AG20443 (cell line): ENCODE measurements at regions not wholly inside any gene's neighbourhood (a gene's known extent, or its start where the extent isn't known, plus 50 kb on each side); places are given as distances from the start of the nearest gene placed in this dataset.

Source experiments
- DNase-seq: peaks from one replicate; pipeline ENCODE4 v3.0.0; 2012; ENCODE audit warnings: low spot score, mixed read lengths

DNA sequence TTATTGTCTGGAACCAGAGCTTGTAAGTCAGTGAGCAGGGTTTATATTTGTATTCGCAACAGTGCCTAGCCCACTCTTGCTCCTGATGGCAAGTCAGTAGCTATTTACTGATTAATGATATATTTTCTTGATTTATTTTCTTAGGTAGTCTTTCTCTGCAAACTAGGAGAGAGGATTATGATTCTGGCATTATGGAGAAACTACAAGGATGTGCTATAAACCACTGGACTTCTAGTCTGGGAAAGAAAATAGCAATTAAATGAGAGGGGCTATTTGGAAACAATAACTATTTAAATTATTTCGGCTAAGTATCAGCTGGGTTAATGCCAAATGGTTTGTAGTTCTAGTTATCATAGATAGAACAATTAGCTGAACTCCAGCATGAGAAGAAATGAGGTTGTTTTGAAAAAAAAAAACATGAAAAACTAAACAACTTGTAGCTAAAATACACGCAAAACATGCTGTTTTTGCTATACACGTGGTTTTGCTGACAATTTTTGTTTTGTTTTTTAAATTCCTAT lies 304.9 kb upstream of the TCF21 start:
- no peak for DNase-seq

DNA sequence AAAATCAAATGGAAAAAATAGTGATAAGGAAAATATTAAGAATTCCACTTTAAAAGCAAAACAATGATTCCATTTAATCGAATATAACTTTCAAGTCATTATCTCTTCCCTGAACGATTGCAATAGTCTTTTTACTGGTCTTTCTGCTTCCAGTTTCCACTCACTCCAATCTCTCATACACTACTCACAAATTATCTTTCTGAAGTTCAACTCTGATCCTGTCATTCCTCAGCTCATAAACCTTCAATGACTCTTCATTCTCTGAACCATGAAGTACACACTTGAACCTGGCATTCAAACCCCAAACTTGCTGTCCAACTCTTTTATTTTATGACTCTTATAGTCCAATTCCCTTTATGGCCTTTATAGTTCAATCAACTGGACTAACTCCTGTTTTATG lies 304.1 kb upstream of the TCF21 start:
- no peak for DNase-seq

DNA sequence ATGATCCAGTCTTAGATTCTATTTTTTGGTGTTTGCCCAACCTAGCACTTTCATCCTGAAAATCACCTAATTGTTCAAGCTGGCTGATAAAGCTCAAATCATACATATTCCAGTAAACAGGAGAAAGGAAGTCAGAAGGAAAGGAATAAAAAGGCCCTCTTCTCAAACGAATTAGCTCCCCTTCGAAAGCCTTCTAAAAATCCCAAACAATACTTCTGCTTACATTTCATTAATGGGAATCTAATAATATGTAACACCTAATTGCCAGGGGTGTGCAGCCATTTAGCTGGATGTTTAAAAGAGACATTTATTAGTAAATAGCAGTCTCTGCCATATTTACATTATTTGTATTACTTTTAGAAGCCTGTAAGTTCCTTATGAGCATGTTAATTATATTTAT lies 302.9 kb upstream of the TCF21 start:
- DNase-seq, result no peak

DNA sequence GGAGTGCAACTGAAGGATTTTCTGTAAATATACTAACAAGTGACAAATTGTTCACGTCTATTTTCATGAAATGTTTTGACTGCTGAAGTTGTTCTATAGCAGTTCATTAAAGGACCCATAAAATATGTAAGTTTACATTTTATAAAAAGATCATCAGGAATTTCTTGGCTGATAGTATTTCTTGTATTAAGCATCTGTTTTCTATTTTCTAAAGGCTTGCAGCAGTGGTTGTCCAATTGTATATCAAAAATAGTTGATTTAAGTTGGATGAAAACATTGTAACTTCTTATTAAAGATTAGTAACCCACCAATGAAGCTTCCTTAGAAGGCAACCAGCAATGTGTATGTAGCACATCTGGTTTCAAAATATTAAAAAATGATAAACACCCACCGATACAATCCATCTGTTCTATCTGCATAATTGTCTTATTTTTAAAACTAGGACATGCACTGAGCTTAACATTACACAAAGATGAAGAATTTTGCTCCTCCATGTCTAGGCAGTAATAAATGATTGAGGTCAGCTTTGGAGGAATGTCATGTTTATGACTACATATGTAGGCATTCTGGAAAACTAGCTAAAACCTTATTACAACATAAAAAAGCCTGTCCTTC lies 301.3 kb upstream of the TCF21 start:
- DNase-seq, result peak; percentile 63

DNA sequence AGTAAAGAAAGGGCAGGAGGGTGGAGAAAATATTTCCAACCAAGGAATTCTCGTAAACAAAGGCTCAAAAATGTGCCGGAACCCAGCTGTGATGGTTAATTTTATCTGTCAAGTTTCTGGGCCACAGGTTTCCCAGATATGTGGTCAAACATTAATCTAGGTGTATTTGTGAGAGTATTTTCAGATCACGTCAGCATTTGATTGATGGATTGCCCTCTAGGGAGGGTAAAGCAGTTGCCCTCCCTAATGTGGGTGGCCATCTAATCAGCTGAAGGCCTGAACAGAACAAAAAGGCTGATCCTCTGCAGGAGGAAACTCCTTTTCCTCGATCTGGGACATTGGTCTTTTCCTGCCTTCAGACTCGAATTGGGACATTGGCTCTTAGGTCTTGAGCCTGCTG lies 298.7 kb upstream of the TCF21 start:
- DNase-seq, result no peak

DNA sequence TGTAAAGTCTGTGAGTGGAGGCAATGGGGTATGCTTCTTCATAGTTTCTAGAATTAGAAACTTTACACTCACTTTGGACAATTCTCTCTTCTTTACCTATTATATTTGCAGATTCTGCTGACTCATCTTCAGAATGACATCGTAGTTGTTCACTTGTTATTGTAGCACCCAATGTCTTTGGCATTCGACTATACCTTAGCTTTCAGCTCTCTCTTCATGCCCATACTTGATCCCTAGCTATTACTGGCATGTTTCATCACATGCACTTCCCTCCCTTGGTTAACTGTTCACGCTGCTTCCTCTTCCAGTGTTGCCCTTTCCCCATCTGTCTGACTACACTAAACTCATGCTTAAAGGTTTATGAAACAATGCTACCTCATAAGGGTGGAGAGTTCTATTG lies 298.1 kb upstream of the TCF21 start:
- no peak for DNase-seq

DNA sequence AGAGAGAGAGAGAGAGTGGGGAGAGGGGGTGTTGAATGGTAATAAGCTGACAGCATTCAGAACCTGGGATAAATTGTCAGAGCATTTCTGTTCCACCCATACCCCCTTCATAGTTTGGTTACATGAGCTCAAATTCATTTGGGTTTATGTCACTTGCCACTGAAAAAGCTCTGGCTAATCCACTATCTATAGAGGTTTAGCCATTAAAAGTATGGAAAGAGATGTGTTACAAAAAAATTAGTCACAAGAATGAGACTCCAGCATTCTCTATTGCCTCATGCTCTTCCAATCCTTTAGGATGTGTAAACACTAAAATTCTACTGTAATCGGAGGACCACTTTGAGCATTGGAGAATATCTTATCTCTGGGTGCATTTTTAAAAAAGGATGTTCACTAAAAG lies 297.6 kb upstream of the TCF21 start:
- no peak for DNase-seq

DNA sequence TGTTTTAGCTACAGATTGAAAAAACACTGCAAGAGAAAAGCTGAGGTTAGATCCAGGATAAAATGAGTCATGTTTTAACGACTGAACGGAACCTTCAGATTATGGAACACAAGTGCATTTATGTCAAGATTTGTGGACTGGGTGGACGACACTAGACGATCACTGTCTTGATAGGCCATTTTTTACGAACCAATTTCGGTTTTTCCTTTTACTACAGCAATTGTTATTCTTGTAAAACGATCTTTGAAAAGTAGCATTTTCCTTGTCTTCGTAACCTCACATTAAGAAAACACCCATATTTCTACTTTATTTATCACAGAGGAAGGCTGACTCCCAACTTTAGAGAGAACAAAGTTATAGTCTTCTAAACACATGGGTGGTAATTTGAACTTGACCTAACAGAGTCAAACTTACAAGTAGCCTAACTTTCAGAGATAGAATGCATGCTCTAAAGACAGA lies 294.2 kb upstream of the TCF21 start:
- no peak for DNase-seq

DNA sequence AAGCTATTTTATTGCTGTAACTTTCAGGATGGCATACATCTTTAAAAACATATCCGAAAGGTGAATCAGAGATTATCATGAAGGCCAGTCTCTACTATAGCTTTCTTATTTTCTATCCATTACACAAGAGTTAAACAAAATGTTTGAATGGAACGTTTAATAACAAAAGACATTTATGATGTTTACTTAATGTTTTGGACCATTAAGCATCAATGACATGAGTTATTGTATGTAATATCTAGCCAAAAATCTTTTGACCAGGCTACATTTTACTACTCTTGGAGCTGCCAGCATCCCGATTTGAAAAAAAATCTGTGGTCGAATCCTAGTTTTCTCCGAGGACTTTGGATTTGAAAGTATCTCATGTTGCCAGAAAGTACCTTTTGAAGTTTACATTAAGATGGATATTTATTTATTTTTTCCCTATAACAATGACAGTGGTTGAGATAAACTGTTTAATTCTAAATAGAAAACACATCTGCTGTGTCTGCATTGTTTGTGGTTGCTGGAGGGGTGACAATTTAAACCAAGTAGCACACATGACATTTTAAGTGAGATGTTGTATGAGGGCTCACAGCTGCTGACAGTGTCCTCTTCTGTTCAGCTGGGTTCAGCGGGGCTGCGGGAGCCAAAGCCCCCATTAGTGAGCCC lies 293.7 kb upstream of the TCF21 start:
- no peak for DNase-seq

DNA sequence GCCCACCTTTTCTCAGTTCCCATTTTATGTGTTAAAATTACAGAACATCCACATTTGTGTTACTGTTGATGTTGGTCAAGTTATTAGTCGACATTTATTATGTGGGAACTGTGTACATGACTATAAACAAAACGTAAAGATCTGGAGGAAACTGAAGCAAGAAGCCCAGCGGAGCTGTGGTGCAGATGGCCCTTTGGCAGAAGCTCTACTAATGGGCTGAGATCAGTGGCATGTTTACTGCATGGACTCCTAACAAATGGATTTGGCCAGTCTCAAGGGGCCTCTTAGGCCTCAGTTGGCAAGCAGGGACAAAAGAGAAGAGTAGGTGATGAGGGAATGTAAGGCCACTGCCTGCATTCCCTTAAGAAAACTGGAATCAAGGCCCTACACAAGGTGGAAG lies 282.1 kb upstream of the TCF21 start:
- no peak for DNase-seq

DNA sequence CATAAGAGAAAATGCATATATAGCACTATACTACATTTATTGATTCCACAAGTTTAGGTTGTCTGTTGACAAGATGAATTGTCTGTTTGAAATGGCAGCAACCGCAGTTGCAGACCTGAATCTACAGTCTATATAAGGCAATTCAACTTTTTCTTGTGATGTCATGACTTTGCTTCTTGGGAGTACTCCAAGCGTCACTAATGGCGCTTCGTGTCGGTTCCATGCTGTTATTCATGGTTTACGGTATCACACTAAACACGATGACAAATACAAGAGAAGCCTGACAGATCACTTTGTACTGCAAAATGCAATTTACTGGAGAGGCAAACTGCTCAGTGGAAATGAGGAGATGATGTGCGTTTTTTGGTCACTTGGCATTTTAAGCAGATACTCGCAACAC lies 280.3 kb upstream of the TCF21 start:
- DNase-seq, result no peak

DNA sequence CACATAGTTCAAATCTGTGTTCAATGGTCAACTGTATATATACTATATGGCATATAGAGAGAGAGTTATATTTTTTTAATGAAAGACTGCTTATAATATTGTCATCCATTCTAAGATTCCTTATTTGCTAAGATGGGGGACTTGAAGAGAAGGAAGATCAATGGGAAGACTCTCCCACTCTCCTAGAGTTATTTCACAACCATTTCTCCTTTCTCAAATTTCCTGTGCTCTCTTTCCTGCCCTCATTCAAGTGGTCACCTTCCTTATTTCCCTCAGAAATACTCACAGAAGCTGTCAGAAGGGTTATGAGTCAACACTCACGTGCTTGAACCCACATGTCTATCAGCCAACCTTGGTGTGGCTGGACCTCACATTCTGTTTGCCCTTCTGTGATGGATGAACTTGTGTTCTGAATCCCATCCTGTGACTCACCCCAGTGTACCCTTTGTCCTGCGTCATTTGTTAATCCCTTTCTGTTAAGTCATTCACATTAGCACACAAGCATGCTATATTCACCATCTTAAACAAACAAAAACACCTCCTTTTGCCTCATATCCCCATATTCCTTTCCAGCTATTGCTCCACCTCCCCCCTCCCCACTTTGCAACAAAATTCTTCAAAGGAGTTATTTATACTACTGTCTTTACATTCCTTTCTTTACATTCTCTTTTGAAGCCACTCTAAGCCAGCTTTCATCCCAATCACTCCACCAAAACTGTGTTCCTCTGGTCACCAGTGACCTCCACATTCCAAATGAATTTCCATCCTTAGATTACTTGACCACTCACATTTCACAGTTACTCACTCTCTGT lies 279.3 kb upstream of the TCF21 start:
- peak; percentile 87 for DNase-seq

DNA sequence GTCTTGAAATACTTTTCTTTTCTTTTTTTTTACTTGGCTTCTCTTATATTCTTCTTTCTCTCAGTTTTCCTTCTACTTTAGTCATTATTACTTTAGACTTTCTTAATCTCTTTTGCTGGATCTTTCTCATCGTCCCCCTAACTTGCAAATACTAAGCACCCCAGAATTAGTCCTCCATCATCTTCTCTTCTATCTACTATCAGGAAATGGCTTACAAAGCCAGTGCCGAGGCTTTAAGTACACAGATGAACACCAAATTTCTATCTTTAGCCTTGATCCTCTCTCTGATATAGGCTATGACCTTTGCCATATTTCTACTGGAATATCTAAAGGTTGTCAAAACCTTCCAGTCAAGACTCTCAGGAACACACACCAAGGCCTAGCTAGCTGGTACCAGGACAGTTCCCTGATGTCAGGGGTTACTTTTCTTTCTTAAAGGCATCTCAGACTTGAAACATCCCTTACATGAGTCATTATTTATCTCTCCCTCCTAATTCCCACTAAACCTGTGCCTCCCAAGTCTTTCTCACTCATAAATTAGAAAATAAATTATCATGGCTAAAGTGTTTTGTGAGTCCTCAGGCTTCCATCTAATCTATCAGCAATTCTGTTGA lies 278.6 kb upstream of the TCF21 start:
- peak; percentile 35 for DNase-seq

DNA sequence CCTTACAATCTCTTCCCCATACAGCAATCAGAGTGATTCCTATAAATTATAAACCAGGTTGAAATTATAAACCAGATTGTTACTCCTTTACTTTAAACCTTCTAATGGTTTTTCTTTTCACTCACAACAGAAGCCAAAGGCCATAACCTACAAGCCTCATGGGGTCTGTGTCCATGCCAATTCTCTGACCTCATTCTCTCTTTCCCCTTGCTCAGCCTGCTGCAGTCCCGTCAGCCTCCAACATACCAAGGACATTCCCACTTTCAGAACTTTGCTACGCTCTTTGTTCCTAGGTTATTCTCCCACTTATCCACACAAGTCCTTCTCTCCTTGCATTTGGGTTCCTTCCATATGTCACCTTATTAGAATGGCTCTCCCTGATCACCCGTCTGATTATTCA lies 277.9 kb upstream of the TCF21 start:
- DNase-seq, result no peak

DNA sequence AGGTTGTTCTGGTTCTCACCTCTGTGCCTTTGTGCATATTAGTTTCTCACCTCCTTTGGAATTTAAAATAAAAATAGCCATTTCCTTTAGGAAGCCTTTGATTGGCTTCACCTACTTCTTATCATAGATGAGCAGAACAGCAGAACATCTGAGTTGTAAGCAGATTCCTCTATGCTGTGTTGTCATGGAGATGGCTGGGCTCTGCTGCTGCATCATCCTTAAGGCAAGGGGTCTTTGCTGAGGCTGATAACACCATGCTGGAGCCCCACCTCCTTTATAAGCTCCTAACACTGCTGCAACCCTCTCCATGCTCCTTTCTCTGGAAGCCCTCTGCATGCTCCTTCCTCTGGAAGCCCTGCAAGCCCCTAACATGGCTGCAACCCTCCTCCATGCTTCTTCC lies 276.5 kb upstream of the TCF21 start:
- no peak for DNase-seq

DNA sequence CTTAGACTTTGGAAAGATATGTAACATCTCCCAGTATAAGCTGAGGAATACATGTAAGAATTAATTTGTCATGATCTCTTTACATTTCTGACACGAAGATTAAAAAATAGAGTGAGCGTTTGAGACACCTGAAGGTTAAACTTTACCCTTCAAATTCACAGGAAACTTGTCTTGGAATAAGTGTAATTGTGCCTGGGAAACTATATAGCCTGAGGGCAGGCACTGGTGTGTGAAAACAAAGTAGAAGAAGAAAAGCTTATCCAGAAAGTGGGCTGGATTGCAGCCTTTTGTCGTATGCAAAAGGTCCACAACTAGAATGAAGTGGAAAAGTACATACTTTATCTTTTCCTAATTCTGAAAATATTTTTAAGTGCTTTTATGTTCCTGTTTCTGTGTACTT lies 275.7 kb upstream of the TCF21 start:
- DNase-seq, result no peak

DNA sequence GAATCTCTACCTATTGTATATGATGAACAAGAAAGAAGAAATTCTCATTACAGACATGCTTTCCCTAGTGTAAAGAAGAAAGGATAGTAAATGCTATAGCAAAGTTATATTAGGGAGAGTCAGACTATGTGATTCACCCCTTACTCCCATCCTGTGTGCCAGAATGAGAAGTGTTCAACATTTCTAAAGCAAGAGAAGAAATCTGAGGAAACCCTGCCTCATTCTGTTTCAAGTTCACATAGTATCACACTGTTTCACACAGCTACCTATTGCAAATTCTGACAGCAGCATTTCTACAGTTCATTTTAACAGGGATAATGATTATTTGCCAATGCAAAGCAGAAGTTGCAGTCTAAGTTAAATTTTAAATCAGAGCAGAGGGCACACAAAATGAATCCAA lies 267.2 kb upstream of the TCF21 start:
- DNase-seq, result peak; percentile 18

DNA sequence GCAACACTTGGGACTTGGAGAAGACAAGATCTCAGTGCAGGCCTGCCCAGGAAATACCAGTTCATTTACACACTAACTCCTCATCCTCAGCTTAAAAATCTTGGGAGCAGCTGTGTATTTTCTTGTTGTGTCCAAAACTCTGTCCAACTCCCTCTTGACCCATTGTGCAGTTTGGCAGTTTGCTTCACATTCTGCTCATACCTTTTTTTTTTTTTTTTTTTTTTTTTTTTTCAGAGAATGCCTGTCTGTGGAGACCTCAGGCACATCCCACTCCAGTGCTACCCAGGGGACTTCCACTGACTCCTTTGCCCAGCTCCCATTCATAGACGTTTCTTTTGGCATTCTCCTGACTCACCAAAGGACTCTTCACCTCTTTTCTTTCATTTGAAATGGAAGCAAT lies 265.8 kb upstream of the TCF21 start:
- peak; percentile 43 for DNase-seq

DNA sequence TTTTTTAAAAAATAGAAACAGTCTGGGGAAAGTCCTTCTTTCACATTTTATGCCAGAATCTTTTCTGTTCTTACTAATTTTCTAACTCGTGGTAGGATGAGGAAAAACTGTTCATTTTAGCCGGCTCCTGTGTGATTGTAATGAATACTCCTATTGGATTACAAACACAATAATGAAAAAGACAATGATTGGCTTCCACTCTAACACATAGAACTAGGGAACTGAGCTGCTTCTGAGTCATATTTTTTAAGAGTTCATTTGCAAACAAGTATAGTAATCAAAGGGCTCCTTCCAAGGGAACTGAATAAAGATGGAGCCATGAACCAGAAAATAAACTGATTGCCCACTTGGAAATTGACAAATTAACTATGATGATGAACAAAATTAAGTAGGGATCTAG lies 265.3 kb upstream of the TCF21 start:
- DNase-seq, result no peak

DNA sequence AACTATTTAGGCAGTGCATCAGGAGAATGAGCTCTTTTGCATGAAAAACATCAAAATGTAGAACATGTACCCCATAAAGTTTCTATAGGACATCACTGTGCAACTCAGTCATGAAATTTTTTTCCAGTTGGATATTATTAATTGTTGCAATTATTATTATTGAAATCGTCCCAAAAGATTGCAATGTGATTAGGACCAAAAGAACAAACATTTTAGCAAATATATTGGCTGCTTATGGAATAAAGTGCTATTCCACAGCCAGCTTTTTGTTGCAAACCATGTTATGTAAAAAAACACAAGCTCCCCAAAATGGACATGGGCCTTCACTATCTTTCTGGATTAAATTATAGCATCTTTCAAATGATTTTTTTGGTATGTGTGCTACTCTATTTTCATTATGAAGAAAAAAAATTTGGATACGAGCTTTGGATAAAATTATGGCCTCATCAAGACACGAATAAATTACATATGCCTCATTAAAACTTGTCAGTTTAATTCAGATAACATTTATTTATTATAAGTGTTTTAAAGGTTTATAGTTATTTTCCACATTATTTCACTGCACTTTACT lies 262.7 kb upstream of the TCF21 start:
- no peak for DNase-seq

DNA sequence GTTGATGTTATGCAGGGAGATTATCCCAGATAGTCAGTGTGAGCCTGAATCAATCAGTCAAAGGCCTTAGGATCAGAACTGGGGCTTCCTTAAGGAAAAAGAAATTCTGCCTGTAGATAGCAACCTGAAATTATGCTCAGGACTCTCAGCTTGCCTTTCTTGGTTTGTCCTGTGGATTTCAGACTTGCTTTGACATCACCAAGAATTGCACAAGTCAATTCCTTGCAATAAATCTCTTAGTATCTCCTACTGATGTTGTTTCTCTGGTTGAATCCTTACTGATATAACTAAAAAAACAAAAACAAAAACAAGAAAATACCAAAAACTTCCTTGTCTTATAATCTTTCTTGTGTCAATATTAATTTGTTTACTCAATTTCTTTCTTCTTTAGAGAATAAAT lies 258.9 kb upstream of the TCF21 start:
- no peak for DNase-seq

DNA sequence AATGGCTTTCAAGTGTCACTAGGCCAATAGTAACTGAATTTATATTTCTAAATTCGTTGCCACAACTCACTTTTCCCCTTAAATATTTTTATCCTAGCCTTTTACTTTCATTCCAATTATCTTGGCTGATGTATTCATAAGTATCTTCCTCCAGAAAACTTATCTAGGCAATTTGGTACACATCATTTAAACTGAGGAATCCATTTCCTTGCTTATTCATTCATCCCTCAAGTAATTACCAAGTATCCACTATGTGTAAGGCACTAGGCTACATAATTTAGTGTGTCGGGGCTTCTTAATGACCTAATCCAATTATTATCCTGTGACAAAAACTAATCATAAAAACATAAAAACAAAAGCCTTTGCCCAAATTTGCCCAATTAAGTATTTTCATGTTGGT lies 258.3 kb upstream of the TCF21 start:
- no peak for DNase-seq
